Renal cortex interstitium (tissue), 11 donors: ENCODE measurements at regions not wholly inside any gene's neighbourhood (a gene's known extent, or its start where the extent isn't known, plus 50 kb on each side); places are given as distances from the start of the nearest gene placed in this dataset.

Source experiments
- DNase-seq, 11 donors: peaks; one replicate each; pipeline ENCODE4 v3.0.0-alpha.2; 2013; ENCODE audit warnings: low read depth in 9 of 11, low spot score in 4 of 11; ENCODE audit errors: extremely low read depth in 1 of 11

DNA sequence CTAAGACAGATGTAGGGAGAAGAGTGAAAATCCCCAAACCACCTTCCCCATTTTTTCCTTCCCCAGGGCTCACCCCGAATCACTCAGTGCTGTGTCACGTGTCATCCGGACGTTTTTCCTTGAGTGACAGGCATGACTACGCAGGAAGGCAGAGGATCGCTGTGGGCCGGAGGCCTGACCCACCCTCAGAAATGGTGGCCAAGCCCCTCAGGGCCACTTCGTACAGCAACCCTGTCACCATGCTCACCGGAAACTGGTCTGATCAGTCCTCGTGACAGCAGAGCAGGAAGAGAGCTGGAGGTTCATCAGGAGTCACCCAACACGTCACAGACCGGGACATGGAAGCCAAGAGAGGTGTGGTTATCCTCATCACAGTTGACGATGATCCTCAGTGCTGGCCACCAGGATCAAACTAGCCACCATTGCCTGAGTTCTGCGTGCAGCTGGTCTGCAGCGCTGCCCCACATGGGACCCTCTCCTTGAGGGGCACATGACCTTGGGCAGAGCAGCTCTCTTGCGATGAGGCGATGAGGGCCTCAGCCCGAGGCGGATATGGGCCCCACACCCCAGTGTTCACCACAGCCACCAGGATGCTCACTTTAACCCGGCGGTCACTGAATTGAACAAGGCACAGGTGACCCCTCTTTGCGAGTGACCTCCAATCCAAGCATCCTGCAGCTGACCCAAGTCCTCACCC lies 99.3 kb upstream of the INSIG1 start:
- no peak for DNase-seq

DNA sequence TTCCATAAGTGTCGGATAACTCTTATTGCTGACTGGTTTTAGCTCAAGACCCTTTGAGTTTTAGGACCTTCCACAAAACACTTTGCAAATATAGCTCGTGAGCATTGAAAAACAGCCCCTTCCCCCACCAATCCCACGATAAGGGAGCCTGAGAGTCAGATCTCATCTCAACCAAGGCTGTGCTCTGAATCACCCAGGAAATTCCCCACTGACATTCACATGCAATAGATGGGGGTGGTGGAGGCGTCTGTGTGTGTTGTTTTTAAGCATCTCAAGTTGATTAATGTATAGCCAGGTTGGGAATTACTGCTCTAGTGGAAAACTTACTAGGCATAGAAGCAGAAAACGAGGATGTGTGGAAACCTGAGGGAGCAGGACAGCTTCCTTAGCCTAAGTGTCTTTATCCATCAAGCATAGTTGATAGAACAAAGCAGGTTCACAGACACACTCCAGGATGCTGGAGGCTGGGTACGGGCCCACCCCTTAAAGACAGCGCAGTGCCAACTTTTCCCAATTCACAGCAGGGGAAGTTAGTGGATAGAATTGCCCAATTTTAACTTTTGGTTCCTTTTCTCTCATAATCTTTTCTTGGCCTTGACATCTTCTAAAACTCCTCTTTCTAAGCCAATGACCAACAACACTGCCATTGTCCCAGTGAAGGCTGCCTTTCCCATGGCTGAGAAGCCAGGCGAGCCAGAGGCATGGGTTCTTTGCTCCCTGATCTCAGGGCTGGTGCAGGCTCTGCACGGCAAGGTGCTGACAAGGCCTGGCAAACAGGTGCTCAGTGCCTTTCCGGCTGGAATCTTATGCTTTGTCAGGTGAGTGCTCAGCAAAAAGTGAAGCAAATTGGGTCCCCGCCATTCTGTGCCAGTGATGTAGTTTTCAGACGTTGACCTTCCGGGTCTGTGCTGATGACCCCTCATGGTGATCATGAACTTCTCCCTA lies 98.5 kb upstream of the INSIG1 start:
- DNase-seq, result no peak

- no peak for DNase-seq
These were observed 96.2 kb upstream of the INSIG1 start for GRCh38 chr7:155201325-155202087.

GRCh38 chr7:155202106-155202871 lies 95.4 kb upstream of the INSIG1 start:
- DNase-seq, result no peak

DNA sequence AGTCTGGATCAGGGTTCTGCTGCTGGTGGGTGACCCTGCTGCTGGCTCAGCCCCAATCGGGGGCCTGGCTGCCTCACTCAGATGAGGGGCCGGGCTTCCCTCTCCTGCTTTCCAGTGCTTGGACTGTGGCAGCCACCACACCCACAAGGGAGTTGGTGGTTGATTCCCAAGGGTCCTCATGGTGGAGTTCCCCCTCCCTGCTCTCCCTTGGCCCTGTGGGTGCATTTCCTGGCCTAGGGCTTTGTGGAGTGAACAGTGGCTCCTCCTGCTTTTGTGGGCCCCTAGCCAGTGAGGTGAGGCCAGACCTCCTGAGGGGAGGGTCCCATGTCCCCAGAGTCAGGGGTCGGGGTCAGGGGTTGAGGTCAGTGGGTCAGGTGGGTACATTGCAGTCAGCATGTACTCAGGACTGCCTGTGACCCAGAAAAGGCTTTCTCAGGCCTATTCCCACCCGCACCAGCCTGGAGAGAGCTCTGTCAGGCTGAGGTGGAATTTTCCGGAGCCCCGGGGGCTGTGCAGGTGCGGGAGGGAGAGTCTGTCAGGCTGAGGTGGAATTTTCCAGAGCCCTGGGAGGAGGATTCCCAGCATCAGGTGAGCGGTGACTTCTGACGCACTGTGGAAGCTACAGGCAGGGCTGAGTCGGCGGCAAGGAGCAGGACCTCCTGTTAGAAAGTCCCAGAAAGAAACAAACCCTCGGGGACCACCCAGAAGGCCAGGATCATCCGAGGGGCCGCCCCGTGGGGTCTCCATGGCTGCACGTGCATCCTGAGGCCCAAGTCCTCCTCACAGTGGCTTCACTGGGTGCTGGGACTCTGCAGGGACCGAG lies 94.4 kb upstream of the INSIG1 start:
- DNase-seq, result no peak

GRCh38 chr7:155203882-155204691 lies 93.6 kb upstream of the INSIG1 start:
- DNase-seq, result no peak

DNA sequence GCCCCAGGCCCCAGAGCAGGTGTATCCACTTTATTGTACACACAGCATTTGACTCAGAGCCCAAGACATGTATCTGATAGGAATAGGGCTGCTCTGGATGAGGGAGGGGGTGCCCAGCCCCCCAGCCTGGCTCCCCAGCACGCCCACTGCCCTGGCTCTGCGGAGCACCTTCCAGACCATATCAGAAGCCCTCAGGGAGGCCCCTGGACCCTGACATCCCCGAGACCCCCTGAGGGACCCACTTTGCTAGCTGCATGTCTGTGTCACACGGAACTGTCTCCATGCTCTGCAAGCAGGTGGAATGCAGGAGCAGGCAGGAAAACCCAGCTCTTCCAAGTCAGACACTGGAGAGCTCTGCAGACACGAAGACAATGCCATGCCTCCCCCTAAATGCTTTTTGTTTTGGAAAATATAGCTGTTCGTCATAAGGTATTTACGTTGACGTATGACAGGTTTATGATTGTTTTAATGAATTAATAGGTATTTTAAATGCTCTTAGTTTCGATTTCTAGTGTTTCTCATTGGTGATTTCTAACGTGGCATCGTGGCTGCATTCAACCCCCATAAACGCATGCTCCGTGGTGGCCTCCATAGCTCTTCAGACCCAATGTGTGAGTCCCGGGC lies 92.8 kb upstream of the INSIG1 start:
- DNase-seq, result no peak

- peak in 3 of 11 donors; percentile 53 to 68 (median 59) for DNase-seq
These were observed 92.0 kb upstream of the INSIG1 start for GRCh38 chr7:155205368-155206317.

GRCh38 chr7:155206318-155207020 lies 91.2 kb upstream of the INSIG1 start:
- DNase-seq, result peak in 5 of 11 donors; percentile 50 to 63 (median 54)

DNA sequence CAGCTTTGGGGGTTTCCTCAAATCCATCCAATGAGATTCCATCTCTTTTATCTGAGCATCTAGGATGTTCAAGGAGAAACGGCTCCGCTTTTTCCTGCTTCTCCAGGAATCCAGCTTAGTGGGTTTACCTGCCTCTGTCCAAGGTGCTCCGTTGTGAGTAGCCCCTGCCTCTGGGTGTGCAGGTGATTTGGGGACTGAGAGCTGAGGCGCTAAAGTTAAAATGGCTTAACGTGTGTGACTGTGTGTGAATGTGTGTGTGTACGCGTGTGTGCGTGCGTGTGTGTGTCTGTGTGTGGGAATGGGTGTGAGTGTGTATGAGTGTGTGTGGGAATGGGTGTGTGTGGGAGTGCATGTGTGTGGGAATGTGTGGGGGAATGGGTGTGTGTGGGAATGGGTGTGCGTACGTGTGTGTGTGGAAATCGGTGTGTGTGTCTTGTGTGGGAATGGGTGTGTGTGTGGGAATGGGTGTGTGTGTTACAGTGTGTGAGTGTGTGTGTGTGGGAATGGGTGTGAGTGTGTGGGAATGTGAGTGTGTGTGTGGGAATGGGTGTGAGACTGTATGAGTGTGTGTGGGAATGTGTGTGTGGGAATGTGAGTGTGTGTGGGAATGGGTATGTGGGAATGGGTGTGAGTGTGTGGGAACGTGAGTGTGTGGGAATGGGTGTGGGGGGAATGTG lies 90.2 kb upstream of the INSIG1 start:
- DNase-seq, result no peak

GRCh38 chr7:155208681-155209477 lies 88.8 kb upstream of the INSIG1 start:
- no peak for DNase-seq

DNA sequence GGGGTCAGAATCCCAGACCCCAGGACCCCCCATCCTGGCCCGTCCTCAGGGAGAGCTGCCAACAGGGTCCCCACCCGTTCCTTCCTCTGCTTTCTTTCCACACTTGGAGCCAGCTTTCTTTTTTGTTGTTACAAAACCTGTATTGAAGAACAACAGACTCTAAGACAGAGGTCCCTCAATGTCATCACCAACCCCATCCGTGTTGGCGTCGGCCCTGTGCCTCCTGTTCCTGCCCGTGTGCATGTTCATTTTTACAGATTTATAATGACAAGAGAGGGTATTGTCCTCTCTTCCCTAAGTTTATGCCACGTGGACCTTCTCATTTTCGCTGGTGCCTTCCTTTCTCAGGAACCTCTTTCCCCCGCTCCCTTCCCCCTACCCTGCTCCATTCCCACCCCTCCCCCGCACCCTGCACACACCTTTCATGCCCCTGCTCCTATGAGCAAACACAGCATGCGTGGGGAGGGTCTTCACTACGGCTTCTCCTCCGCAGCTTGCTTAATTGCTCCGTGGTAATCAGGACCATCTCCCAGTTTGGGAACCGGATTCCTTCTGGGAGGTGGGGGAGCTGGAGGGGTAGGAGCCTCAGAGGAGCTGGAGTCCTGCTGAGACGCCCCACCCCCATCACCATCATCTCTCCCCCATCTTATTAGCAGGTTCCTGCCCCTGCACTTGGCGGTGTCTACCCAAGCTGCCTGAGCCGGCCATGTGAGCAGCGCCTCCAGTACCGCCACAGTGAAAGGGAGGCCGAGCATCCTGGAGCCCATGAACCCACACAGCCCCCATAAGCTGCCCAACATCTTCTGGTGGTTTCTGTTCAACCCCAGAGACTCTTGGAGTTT lies 88.0 kb upstream of the INSIG1 start:
- DNase-seq, result no peak

GRCh38 chr7:155210356-155210755 lies 87.3 kb upstream of the INSIG1 start:
- no peak for DNase-seq
